SK-N-MC (cell line): ENCODE measurements at regions not wholly inside any gene's neighbourhood (a gene's known extent, or its start where the extent isn't known, plus 50 kb on each side); places are given as distances from the start of the nearest gene placed in this dataset.

Experiments used
- EZH2 ChIP-seq: fragments of 200-600 bp; sonication (generic); IDR thresholded peaks from one replicate; pipeline ENCODE4 v1.6.1; 2017; ENCODE audit warnings: antibody characterized with exemption
- POLR2AphosphoS5 ChIP-seq: IDR thresholded peaks from 2 replicates; pipeline ENCODE4 v1.6.1; 2012; ENCODE audit warnings: mild to moderate bottlenecking, low read depth, low read length, borderline replicate concordance

GRCh38 chr2:239670463-239671120, 269.8 kb upstream of the HDAC4 start:
- TF ChIP-seq POLR2AphosphoS5 (no peak), EZH2 (no peak)
